HepG2 (cell line): ENCODE measurements at regions not wholly inside any gene's neighbourhood (a gene's known extent, or its start where the extent isn't known, plus 50 kb on each side); places are given as distances from the start of the nearest gene placed in this dataset.

Experiments
- ATAC-seq: fragments of 200-7000 bp; cut with Tn5 transposase; 3 replicates; pipeline ENCODE4 v1.9.1; 2020; ENCODE audit warnings: mild to moderate bottlenecking, moderate library complexity
- BruUV-seq: library from RNA; stranded (reverse); fragments of 400-500 nt; replicated peaks from 2 replicates; lab custom pipeline; 2021; lab: Mats Ljungman, UMichigan
- CTCF ChIA-PET: fragments of 300-600 bp; formaldehyde crosslinking; extraction: SDS; loops from one replicate; lab custom pipeline; 2021; ENCODE audit warnings: low total read pairs, inconsistent platforms, low intra/inter-chr PET ratio; lab: Yijun Ruan, JAX
- POLR2A ChIA-PET: fragments of 350-600 bp; sonication (Branson Sonifier 250); formaldehyde crosslinking; loops from one replicate; lab custom pipeline; 2020; ENCODE audit warnings: antibody characterized with exemption, inconsistent platforms; lab: Yijun Ruan, JAX
- DNase-seq: peaks from one replicate; pipeline ENCODE4 v3.0.0-alpha.2; 2015; ENCODE audit warnings: low spot score
- FAIRE-seq: peaks from 3 replicates; lab custom pipeline; 2011; peaks lifted over from hg19 to GRCh38; lab: Jason Lieb, UNC
- H2AFZ ChIP-seq: one replicate; pipeline ENCODE4 v1.6.1; 2011; ENCODE audit warnings: low read length, inconsistent platforms
- H3K27ac ChIP-seq: fragments of 300-600 bp; 3 replicates; pipeline ENCODE4 v1.8.0; 2011; ENCODE audit warnings: mixed run types, mild to moderate bottlenecking, mixed read lengths, low read length, inconsistent platforms; ENCODE audit not compliant: insufficient read depth; ENCODE audit errors: extremely low read length
- H3K27me3 ChIP-seq, 2 experiments: fragments of 200-600 bp in 1 of 2; 2 replicates in 1 of 2; 3 replicates in 1 of 2; pipeline versions ENCODE4 v1.6.0 to v1.8.0; 2011; ENCODE audit warnings: low read length in 2 of 2, mild to moderate bottlenecking in 2 of 2, moderate library complexity in 2 of 2, inconsistent platforms in 1 of 2; ENCODE audit not compliant: insufficient read depth in 2 of 2, control insufficient read depth in 1 of 2
- H3K36me3 ChIP-seq, 2 experiments: fragments of 200-600 bp in 1 of 2; replicated peaks in 1 of 2; 2 replicates in 1 of 2; 3 replicates in 1 of 2; pipeline versions ENCODE4 v1.5.1 to v1.8.0; 2011; ENCODE audit warnings: low read length in 2 of 2, inconsistent platforms in 1 of 2; ENCODE audit not compliant: insufficient read depth in 2 of 2, control insufficient read depth in 1 of 2
- H3K4me1 ChIP-seq: 2 replicates; pipeline ENCODE4 v1.5.1; 2012; ENCODE audit warnings: low read length, inconsistent platforms; ENCODE audit not compliant: insufficient read depth
- H3K4me2 ChIP-seq: 2 replicates; pipeline ENCODE4 v1.6.0; 2011; ENCODE audit warnings: low read depth, low read length, inconsistent platforms
- H3K4me3 ChIP-seq, 3 experiments: fragments of 200-600 bp in 1 of 3; sonication (generic), shearing (Covaris generic) in 1 of 3; replicated peaks in 1 of 3; 2 replicates each; pipeline ENCODE4 v1.5.1; 2011 to 2016; ENCODE audit warnings: low read length in 3 of 3, inconsistent platforms in 2 of 3, low read depth in 2 of 3, mild to moderate bottlenecking in 2 of 3, control low read depth in 1 of 3, mixed read lengths in 1 of 3; ENCODE audit not compliant: insufficient read depth in 1 of 3
- H3K79me2 ChIP-seq: one replicate; pipeline ENCODE4 v1.6.1; 2011; ENCODE audit warnings: low read length, inconsistent platforms; ENCODE audit not compliant: insufficient read depth
- H3K9ac ChIP-seq: 2 replicates; pipeline ENCODE4 v1.6.0; 2011; ENCODE audit warnings: mild to moderate bottlenecking, low read depth, low read length, inconsistent platforms; ENCODE audit not compliant: insufficient read depth
- H3K9me3 ChIP-seq: 2 replicates; pipeline ENCODE4 v1.5.1; 2012; ENCODE audit warnings: mild to moderate bottlenecking, low read length
- H4K20me1 ChIP-seq: 2 replicates; pipeline ENCODE4 v1.6.0; 2011; ENCODE audit warnings: inconsistent platforms, mild to moderate bottlenecking, low read length, moderate library complexity; ENCODE audit not compliant: insufficient read depth
- FOXP4 ChIP-seq: sonication (generic); formaldehyde crosslinking; IDR thresholded peaks from 2 replicates; pipeline ENCODE4 v1.4.0; 2020; ENCODE audit warnings: missing genetic modification reagents
- HNF1A ChIP-seq, 2 experiments: sonication (generic) in 1 of 2; formaldehyde crosslinking in 1 of 2; IDR thresholded peaks; 2 replicates each; pipeline versions ENCODE4 v1.4.0 to v1.6.1; 2016 to 2020; ENCODE audit warnings: borderline replicate concordance in 1 of 2, low read depth in 1 of 2, mild to moderate bottlenecking in 1 of 2, missing genetic modification reagents in 1 of 2
- MIER2 ChIP-seq: IDR thresholded peaks from 2 replicates; pipeline ENCODE4 v1.6.1; 2016; ENCODE audit warnings: missing biosample characterization, missing genetic modification reagents
- MNT ChIP-seq: fragments of 450-650 bp; IDR thresholded peaks from 2 replicates; pipeline ENCODE4 v1.6.1; 2016
- TBP ChIP-seq: sonication (generic); formaldehyde crosslinking; IDR thresholded peaks from 2 replicates; pipeline ENCODE4 v1.5.0; 2020; ENCODE audit warnings: missing genetic modification reagents
- ZBTB33 ChIP-seq: sonication (generic); formaldehyde crosslinking; IDR thresholded peaks from 2 replicates; pipeline ENCODE4 v1.4.0; 2020; ENCODE audit warnings: missing genetic modification reagents
- ZNF20 ChIP-seq: sonication (generic); formaldehyde crosslinking; IDR thresholded peaks from 2 replicates; pipeline ENCODE4 v1.4.0; 2020; ENCODE audit warnings: mild to moderate bottlenecking, moderate library complexity, missing genetic modification reagents
- ZNF580 ChIP-seq: IDR thresholded peaks from 2 replicates; pipeline ENCODE4 v1.6.1; 2016; ENCODE audit warnings: low read depth, borderline replicate concordance
- WGBS: methylation state at CpG from one replicate; pipeline ENCODE4 v1.1.6; 2017; ENCODE audit warnings: low lambda C conversion rate; 5-methylcytosine and 5-hydroxymethylcytosine counted together
- in situ Hi-C: cut with HindIII; loops from 2 replicates; pipeline ENCODE4 v1.10.0; 2017; ENCODE audit warnings: low pct_unique_long_range_greater_than_20kb; ENCODE audit not compliant: extremely low pct_ligation_motif_present
- intact Hi-C: fragments of 100-400 bp; cut with micrococcal nuclease; formaldehyde crosslinking; loops from one replicate; pipeline ENCODE4 v1.10.0; 2022; ENCODE audit not compliant: unreplicated experiment

- TF ChIP-seq ZNF580 (CRISPR knock-in tag): no peak
- no peak for TF ChIP-seq HNF1A (IDR thresholded peaks at IDR 0.05; ENCODE audit: low read depth)
- no peak for TF ChIP-seq HNF1A (CRISPR knock-in tag; IDR thresholded peaks at IDR 0.05; ENCODE audit: borderline replicate concordance)
- no peak for TF ChIP-seq TBP
- TF ChIP-seq FOXP4 (CRISPR knock-in tag): no peak
- no peak for TF ChIP-seq MIER2 (CRISPR knock-in tag)
- TF ChIP-seq, all 625 proteins: peak for 0
Observed at GRCh38 chr12:124501827-124502226, 65.6 kb downstream of the NCOR2 start (continued).

GRCh38 chr12:124501112-124501561 is 66.3 kb downstream of the NCOR2 start:
- peaks cover 15% of the 10 kb centered on the region for H3K79me2 ChIP-seq
- peaks cover 27% of the 10 kb centered on the region for H3K4me1 ChIP-seq
- BruUV-seq: no TSS peak
- no peaks in the 10 kb centered on the region for H3K9me3 ChIP-seq
- WGBS: 98% methylated on average over 6 of the region's 17 CpGs
- H3K4me2 ChIP-seq: no peak overlapping the region
- H3K36me3 ChIP-seq: no peaks in the 10 kb centered on the region; a peak in 2 of 5 replicates
- ChIA-PET POLR2A (no interaction called here), CTCF (no interaction called here)
- in situ Hi-C loops: no loop called here
- ATAC-seq (no peak), DNase-seq (no peak), FAIRE-seq (no peak)
- H4K20me1 ChIP-seq: peaks cover 30% of the 10 kb centered on the region; the same call in 1 of the 2 replicates
- TF ChIP-seq ZNF20 (CRISPR knock-in tag) (no peak), MNT (no peak), ZBTB33 (0 out of 2 replicates have a peak, but pooled peaks have one; percentile 13)
- no peak overlapping the region for H3K4me3 ChIP-seq
- H3K27ac ChIP-seq: no peak overlapping the region
- intact Hi-C loops: no loop called here
- H2AFZ ChIP-seq: no peak overlapping the region
- H3K9ac ChIP-seq: no peak overlapping the region
- H3K27me3 ChIP-seq: no peaks in the 10 kb centered on the region
